Fibroblast of skin of back (primary cell): ENCODE measurements at regions not wholly inside any gene's neighbourhood (a gene's known extent, or its start where the extent isn't known, plus 50 kb on each side); places are given as distances from the start of the nearest gene placed in this dataset.

Experiments used
- DNase-seq: peaks from one replicate; pipeline ENCODE4 v3.0.0-alpha.2; 2013

- no peak for DNase-seq
These were observed 583.2 kb upstream of the ID2 start for GRCh38 chr2:8098476-8099266.

GRCh38 chr2:8099267-8099582, 582.6 kb upstream of the ID2 start:
- DNase-seq: no peak

- DNase-seq: no peak
These were observed 580.1 kb upstream of the ID2 start for GRCh38 chr2:8101614-8102277.

GRCh38 chr2:8102470-8102869, 579.4 kb upstream of the ID2 start:
- no peak for DNase-seq

- DNase-seq: no peak
These were observed 578.7 kb upstream of the ID2 start for GRCh38 chr2:8103085-8103708.

GRCh38 chr2:8107150-8107549, 574.7 kb upstream of the ID2 start:
- DNase-seq: no peak

GRCh38 chr2:8107621-8108378, 574.1 kb upstream of the ID2 start:
- no peak for DNase-seq

- DNase-seq: no peak
These were observed 571.1 kb upstream of the ID2 start for GRCh38 chr2:8110716-8111115.

- DNase-seq: no peak
These were observed 570.7 kb upstream of the ID2 start for GRCh38 chr2:8111193-8111592.

- no peak for DNase-seq
These were observed 566.4 kb upstream of the ID2 start for GRCh38 chr2:8115456-8115855.

- DNase-seq: no peak
These were observed 565.9 kb upstream of the ID2 start for GRCh38 chr2:8115966-8116365.

- DNase-seq: no peak
These were observed 565.2 kb upstream of the ID2 start for GRCh38 chr2:8116661-8117060.

- DNase-seq: no peak
These were observed 562.7 kb upstream of the ID2 start for GRCh38 chr2:8118940-8119781.

GRCh38 chr2:8119782-8120505, 561.9 kb upstream of the ID2 start:
- peak; percentile 50 for DNase-seq

GRCh38 chr2:8120506-8120860, 561.4 kb upstream of the ID2 start:
- no peak for DNase-seq

- peak; percentile 73 for DNase-seq
These were observed 560.6 kb upstream of the ID2 start for GRCh38 chr2:8121022-8121825.

GRCh38 chr2:8121826-8122513, 559.9 kb upstream of the ID2 start:
- peak; percentile 21 for DNase-seq

GRCh38 chr2:8122520-8122919, 559.3 kb upstream of the ID2 start:
- no peak for DNase-seq

GRCh38 chr2:8123464-8123863, 558.4 kb upstream of the ID2 start:
- no peak for DNase-seq
